H9 (cell line): ENCODE measurements at regions not wholly inside any gene's neighbourhood (a gene's known extent, or its start where the extent isn't known, plus 50 kb on each side); places are given as distances from the start of the nearest gene placed in this dataset.

Source experiments
- DNase-seq: peaks from one replicate; pipeline ENCODE4 v3.0.0-alpha.2; 2017
- H2AFZ ChIP-seq: one replicate; pipeline ENCODE4 v1.6.1; 2013; ENCODE audit warnings: mild to moderate bottlenecking, low read length, control low read depth, moderate library complexity
- H2AK5ac ChIP-seq: 2 replicates; pipeline ENCODE4 v1.6.1; 2013; ENCODE audit warnings: low read length, control low read depth, mixed read lengths; ENCODE audit not compliant: insufficient read length
- H2BK120ac ChIP-seq: one replicate; pipeline ENCODE4 v1.6.1; 2013; ENCODE audit warnings: low read depth, mild to moderate bottlenecking, low read length, control low read depth, inconsistent platforms; ENCODE audit not compliant: poor library complexity, severe bottlenecking
- H2BK12ac ChIP-seq: 2 replicates; pipeline ENCODE4 v1.6.1; 2013; ENCODE audit warnings: low read length, control low read depth, mixed read lengths, low read depth; ENCODE audit not compliant: insufficient read length
- H2BK15ac ChIP-seq: 2 replicates; pipeline ENCODE4 v1.6.1; 2013; ENCODE audit warnings: low read depth, low read length, control low read depth
- H2BK20ac ChIP-seq: one replicate; pipeline ENCODE4 v1.6.1; 2013; ENCODE audit warnings: low read depth, mild to moderate bottlenecking, low read length, control low read depth, inconsistent platforms; ENCODE audit not compliant: poor library complexity, severe bottlenecking
- H2BK5ac ChIP-seq: 2 replicates; pipeline ENCODE4 v1.6.1; 2013; ENCODE audit warnings: low read length, control low read depth, mixed read lengths; ENCODE audit not compliant: insufficient read length
- H3K14ac ChIP-seq: 2 replicates; pipeline ENCODE4 v1.6.1; 2013; ENCODE audit warnings: low read length, control low read depth; ENCODE audit not compliant: insufficient read depth
- H3K18ac ChIP-seq: 2 replicates; pipeline ENCODE4 v1.6.1; 2013; ENCODE audit warnings: low read depth, mild to moderate bottlenecking, mixed read lengths, low read length, control low read depth; ENCODE audit not compliant: insufficient read length
- H3K23ac ChIP-seq: 2 replicates; pipeline ENCODE4 v1.6.1; 2013; ENCODE audit warnings: low read length, control low read depth, mixed read lengths, low read depth; ENCODE audit not compliant: insufficient read length
- H3K23me2 ChIP-seq: 2 replicates; pipeline ENCODE4 v1.6.1; 2013; ENCODE audit warnings: low read depth, mild to moderate bottlenecking, mixed read lengths, low read length, control low read depth; ENCODE audit not compliant: insufficient read length, poor library complexity, severe bottlenecking
- H3K27ac ChIP-seq: 2 replicates; pipeline ENCODE4 v1.5.1; 2013; ENCODE audit warnings: low read length, control low read depth, mixed read lengths, low read depth; ENCODE audit not compliant: insufficient read length
- H3K27me3 ChIP-seq: 2 replicates; pipeline ENCODE4 v1.6.1; 2013; ENCODE audit warnings: low read length, control low read depth, inconsistent platforms; ENCODE audit not compliant: insufficient read depth
- H3K4ac ChIP-seq: 2 replicates; pipeline ENCODE4 v1.6.1; 2013; ENCODE audit warnings: low read depth, mild to moderate bottlenecking, control low read depth, inconsistent platforms, low read length, moderate library complexity
- H3K4me1 ChIP-seq: 2 replicates; pipeline ENCODE4 v1.6.1; 2013; ENCODE audit warnings: low read length, control low read depth, inconsistent platforms; ENCODE audit not compliant: insufficient read depth
- H3K4me2 ChIP-seq: 2 replicates; pipeline ENCODE4 v1.6.1; 2013; ENCODE audit warnings: low read length, control low read depth, mixed read lengths; ENCODE audit not compliant: insufficient read length, insufficient read depth
- H3K56ac ChIP-seq: 2 replicates; pipeline ENCODE4 v1.6.1; 2013; ENCODE audit warnings: low read depth, mild to moderate bottlenecking, mixed read lengths, low read length, control low read depth; ENCODE audit not compliant: insufficient read length
- H3K79me1 ChIP-seq: 2 replicates; pipeline ENCODE4 v1.6.1; 2013; ENCODE audit warnings: low read depth, mild to moderate bottlenecking, moderate library complexity, low read length, control low read depth, inconsistent platforms; ENCODE audit not compliant: insufficient read depth, poor library complexity, severe bottlenecking
- H3K79me2 ChIP-seq: 2 replicates; pipeline ENCODE4 v1.6.1; 2013; ENCODE audit warnings: low read length, control low read depth, inconsistent platforms; ENCODE audit not compliant: insufficient read depth
- H3K9ac ChIP-seq: 2 replicates; pipeline ENCODE4 v1.6.1; 2013; ENCODE audit warnings: low read length, control low read depth, mixed read lengths; ENCODE audit not compliant: insufficient read length; ENCODE audit errors: extremely low read depth
- H3K9me3 ChIP-seq: one replicate; pipeline ENCODE4 v1.6.1; 2013; ENCODE audit warnings: low read depth, low read length, inconsistent platforms; ENCODE audit not compliant: control insufficient read depth
- H3T11ph ChIP-seq: one replicate; pipeline ENCODE4 v1.6.1; 2013; ENCODE audit warnings: mild to moderate bottlenecking, low read length, control low read depth, inconsistent platforms
- H4K20me1 ChIP-seq: one replicate; pipeline ENCODE4 v1.6.1; 2013; ENCODE audit not compliant: control insufficient read depth, insufficient read length, insufficient read depth
- H4K5ac ChIP-seq: 2 replicates; pipeline ENCODE4 v1.6.1; 2013; ENCODE audit warnings: low read depth, mild to moderate bottlenecking, mixed read lengths, low read length, control low read depth; ENCODE audit not compliant: insufficient read length
- H4K8ac ChIP-seq: replicated peaks from 2 replicates; pipeline ENCODE4 v1.6.1; 2013; ENCODE audit warnings: low read length, control low read depth, mixed read lengths, low read depth; ENCODE audit not compliant: insufficient read length
- H4K91ac ChIP-seq: 2 replicates; pipeline ENCODE4 v1.6.1; 2013; ENCODE audit warnings: low read depth, mild to moderate bottlenecking, moderate library complexity, mixed read lengths, low read length, control low read depth; ENCODE audit not compliant: insufficient read length
- H3K27ac Mint-ChIP-seq, 3 experiments: 2 replicates in 2 of 3; 3 replicates in 1 of 3; pipeline ENCODE4 v1.8.0; 2020 to 2021; ENCODE audit warnings: mixed read lengths in 3 of 3, mild to moderate bottlenecking in 1 of 3, moderate library complexity in 1 of 3
- H3K27me3 Mint-ChIP-seq: 2 replicates; pipeline ENCODE4 v1.8.0; 2021; ENCODE audit warnings: low read depth, mild to moderate bottlenecking, moderate library complexity, mixed read lengths
- H3K36me3 Mint-ChIP-seq, 3 experiments: 2 replicates in 2 of 3; 3 replicates in 1 of 3; pipeline ENCODE4 v1.8.0; 2020 to 2021; ENCODE audit warnings: low read depth in 3 of 3, mixed read lengths in 3 of 3; ENCODE audit not compliant: insufficient read depth in 1 of 3
- H3K4me1 Mint-ChIP-seq, 2 experiments: 2 replicates each; pipeline ENCODE4 v1.8.0; 2020; ENCODE audit warnings: mixed read lengths in 2 of 2
- H3K4me3 Mint-ChIP-seq, 2 experiments: 2 replicates in 1 of 2; 3 replicates in 1 of 2; pipeline ENCODE4 v1.8.0; 2020 to 2021; ENCODE audit warnings: mild to moderate bottlenecking in 2 of 2, mixed read lengths in 2 of 2, moderate library complexity in 1 of 2
- H3K9me3 Mint-ChIP-seq, 2 experiments: 2 replicates in 1 of 2; 3 replicates in 1 of 2; pipeline ENCODE4 v1.8.0; 2020; ENCODE audit warnings: mild to moderate bottlenecking in 2 of 2, mixed read lengths in 2 of 2, moderate library complexity in 1 of 2
- WGBS: extraction: QIAGEN DNeasy Blood & Tissue Kit; methylation state at CpG from one replicate; pipeline ENCODE4 v1.1.7; 2013; ENCODE audit warnings: missing lambda C conversion rate, low lambda C conversion rate, mixed read lengths; ENCODE audit not compliant: insufficient read length; ENCODE audit errors: extremely low coverage; 5-methylcytosine and 5-hydroxymethylcytosine counted together
- TF ChIP-seq, protein P1 (sequence below): fragments of 200-600 bp; sonication (generic); conservative IDR thresholded peaks from 3 replicates; pipeline ENCODE4 v1.8.0; 2021; ENCODE audit warnings: antibody characterized with exemption, mild to moderate bottlenecking

DNA sequence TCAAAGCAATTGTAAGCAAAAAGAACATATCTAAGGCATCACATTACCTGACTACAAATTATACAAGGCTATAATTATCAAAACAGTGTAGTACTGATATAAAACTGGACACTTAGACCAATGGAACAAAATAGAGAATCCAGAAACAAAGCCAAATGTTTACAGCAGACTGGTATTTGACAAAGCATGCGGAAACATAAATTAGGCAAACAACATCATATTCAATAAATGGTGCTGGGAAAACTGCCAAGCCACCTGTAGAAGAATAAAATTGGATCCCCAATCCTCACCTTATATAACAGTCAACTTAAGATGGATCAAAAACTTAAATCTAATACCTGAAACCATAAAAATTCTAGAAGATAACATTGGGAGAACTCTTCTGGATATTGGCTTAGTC is 240.8 kb upstream of the POM121L12 start:
- no peak overlapping the region for H2AFZ ChIP-seq
- H2BK12ac ChIP-seq, result no peak overlapping the region
- no peak overlapping the region for H3K4ac ChIP-seq
- Mint-ChIP-seq H3K4me1 (peaks cover 0 to 3% of the 10 kb centered on the region in 2 experiments; a peak in 1 of 4 replicates), H3K27ac (no peak overlapping the region), H3K27me3 (no peaks in the 10 kb centered on the region), H3K4me3 (no peak overlapping the region), H3K9me3 (peaks cover 3 to 5% of the 10 kb centered on the region in 2 experiments; a peak in 3 of 5 replicates), H3K36me3 (peaks cover 0 to 4% (median 4%) of the 10 kb centered on the region in 3 experiments; a peak in 3 of 7 replicates)
- no peak overlapping the region for H2AK5ac ChIP-seq
- no peaks in the 10 kb centered on the region for H3K4me1 ChIP-seq
- no peak overlapping the region for H3K27ac ChIP-seq
- no peak overlapping the region for H2BK120ac ChIP-seq
- no CpG with 5 or more reads among the region's 1 CpG for WGBS
- TF ChIP-seq, protein P1, sequence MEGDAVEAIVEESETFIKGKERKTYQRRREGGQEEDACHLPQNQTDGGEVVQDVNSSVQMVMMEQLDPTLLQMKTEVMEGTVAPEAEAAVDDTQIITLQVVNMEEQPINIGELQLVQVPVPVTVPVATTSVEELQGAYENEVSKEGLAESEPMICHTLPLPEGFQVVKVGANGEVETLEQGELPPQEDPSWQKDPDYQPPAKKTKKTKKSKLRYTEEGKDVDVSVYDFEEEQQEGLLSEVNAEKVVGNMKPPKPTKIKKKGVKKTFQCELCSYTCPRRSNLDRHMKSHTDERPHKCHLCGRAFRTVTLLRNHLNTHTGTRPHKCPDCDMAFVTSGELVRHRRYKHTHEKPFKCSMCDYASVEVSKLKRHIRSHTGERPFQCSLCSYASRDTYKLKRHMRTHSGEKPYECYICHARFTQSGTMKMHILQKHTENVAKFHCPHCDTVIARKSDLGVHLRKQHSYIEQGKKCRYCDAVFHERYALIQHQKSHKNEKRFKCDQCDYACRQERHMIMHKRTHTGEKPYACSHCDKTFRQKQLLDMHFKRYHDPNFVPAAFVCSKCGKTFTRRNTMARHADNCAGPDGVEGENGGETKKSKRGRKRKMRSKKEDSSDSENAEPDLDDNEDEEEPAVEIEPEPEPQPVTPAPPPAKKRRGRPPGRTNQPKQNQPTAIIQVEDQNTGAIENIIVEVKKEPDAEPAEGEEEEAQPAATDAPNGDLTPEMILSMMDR, result no peak
- no peaks in the 10 kb centered on the region for H3K23me2 ChIP-seq
- H3K14ac ChIP-seq, result no peak overlapping the region
- no peak overlapping the region for H3K56ac ChIP-seq
- H3K23ac ChIP-seq, result no peak overlapping the region
- H4K5ac ChIP-seq, result no peak overlapping the region
- no peak overlapping the region for H3K18ac ChIP-seq
- no peak overlapping the region for H3K4me2 ChIP-seq
- no peak overlapping the region for H2BK15ac ChIP-seq
- no peak overlapping the region for H3K9ac ChIP-seq
- no peak for DNase-seq
- H3K9me3 ChIP-seq, result no peaks in the 10 kb centered on the region
- no peaks in the 10 kb centered on the region for H3K79me1 ChIP-seq
- no peak overlapping the region for H2BK20ac ChIP-seq
- no peak overlapping the region for H4K8ac ChIP-seq
- H3K27me3 ChIP-seq, result no peaks in the 10 kb centered on the region
- no peak overlapping the region for H4K91ac ChIP-seq
- H4K20me1 ChIP-seq, result no peaks in the 10 kb centered on the region
- H3T11ph ChIP-seq, result no peak overlapping the region
- H3K79me2 ChIP-seq, result no peaks in the 10 kb centered on the region
- H2BK5ac ChIP-seq, result no peak overlapping the region
